Ascending aorta (tissue), 2 donors: ENCODE measurements at regions not wholly inside any gene's neighbourhood (a gene's known extent, or its start where the extent isn't known, plus 50 kb on each side); places are given as distances from the start of the nearest gene placed in this dataset.

ENCODE experiments used
- DNase-seq, 2 donors: peaks; one replicate each; pipeline ENCODE4 v3.0.0-alpha.2; 2019; ENCODE audit warnings: low spot score in 2 of 2
- H3K27ac ChIP-seq, 2 donors: fragments of 200-600 bp; sonication (generic); one replicate each; pipeline ENCODE4 v1.5.1; 2016 to 2017; ENCODE audit warnings: mild to moderate bottlenecking in 1 of 2
- H3K27me3 ChIP-seq: fragments of 200-600 bp; sonication (generic); one replicate; pipeline ENCODE4 v1.5.1; 2017
- H3K36me3 ChIP-seq, 2 donors: fragments of 200-600 bp; sonication (generic); one replicate each; pipeline ENCODE4 v1.5.1; 2016
- H3K4me1 ChIP-seq, 2 donors: fragments of 200-600 bp; sonication (generic); one replicate each; pipeline ENCODE4 v1.5.1; 2016 to 2017; ENCODE audit warnings: mild to moderate bottlenecking in 1 of 2
- H3K4me3 ChIP-seq, 2 donors: fragments of 200-600 bp; sonication (generic); one replicate each; pipeline ENCODE4 v1.5.1; 2016 to 2017; ENCODE audit warnings: mild to moderate bottlenecking in 1 of 2
- H3K9me3 ChIP-seq, 2 donors: fragments of 200-600 bp; sonication (generic); one replicate each; pipeline ENCODE4 v1.5.1; 2016
- intact Hi-C: fragments of 100-400 bp; cut with DNase I; formaldehyde crosslinking; loops from one replicate; pipeline ENCODE4 v1.15.1; 2023
- TF ChIP-seq, protein P1 (sequence below), 3 experiments: fragments of 200-600 bp in 2 of 3; fragments of 450-650 bp in 1 of 3; sonication (generic) in 2 of 3; IDR thresholded peaks; one replicate each; pipeline ENCODE4 v1.5.1; 2016 to 2019; ENCODE audit warnings: antibody characterized with exemption in 3 of 3, mild to moderate bottlenecking in 1 of 3, moderate library complexity in 1 of 3

DNA sequence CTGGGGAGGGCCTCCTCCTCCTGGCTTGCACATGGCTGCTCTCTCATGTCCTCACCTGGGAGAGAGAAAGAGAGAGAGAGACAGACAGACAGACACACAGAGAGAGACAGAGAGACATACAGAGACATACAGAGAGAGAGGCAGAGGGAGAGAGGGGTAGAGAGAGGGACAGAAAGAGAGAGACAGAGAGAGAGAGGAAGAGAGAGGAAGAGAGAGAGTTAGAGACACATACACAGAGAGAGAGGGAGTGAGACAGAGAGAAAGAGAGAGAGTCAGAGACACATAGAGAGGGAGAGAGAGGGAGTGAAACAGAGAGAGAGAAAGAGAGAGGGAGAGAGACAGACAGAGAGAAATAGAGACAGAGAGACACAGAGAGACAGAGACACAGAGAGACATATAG lies 103.6 kb upstream of the ESRRB start:
- no peak for DNase-seq
- Histone ChIP-seq H3K9me3 (no peaks in the 10 kb centered on the region), H3K4me1 (peaks cover 0 to 1% of the 10 kb centered on the region in 2 donors), H3K4me3 (no peak overlapping the region), H3K36me3 (no peaks in the 10 kb centered on the region), H3K27me3 (no peaks in the 10 kb centered on the region), H3K27ac (no peak overlapping the region)
- intact Hi-C loops = no loop called here
- TF ChIP-seq, protein P1, sequence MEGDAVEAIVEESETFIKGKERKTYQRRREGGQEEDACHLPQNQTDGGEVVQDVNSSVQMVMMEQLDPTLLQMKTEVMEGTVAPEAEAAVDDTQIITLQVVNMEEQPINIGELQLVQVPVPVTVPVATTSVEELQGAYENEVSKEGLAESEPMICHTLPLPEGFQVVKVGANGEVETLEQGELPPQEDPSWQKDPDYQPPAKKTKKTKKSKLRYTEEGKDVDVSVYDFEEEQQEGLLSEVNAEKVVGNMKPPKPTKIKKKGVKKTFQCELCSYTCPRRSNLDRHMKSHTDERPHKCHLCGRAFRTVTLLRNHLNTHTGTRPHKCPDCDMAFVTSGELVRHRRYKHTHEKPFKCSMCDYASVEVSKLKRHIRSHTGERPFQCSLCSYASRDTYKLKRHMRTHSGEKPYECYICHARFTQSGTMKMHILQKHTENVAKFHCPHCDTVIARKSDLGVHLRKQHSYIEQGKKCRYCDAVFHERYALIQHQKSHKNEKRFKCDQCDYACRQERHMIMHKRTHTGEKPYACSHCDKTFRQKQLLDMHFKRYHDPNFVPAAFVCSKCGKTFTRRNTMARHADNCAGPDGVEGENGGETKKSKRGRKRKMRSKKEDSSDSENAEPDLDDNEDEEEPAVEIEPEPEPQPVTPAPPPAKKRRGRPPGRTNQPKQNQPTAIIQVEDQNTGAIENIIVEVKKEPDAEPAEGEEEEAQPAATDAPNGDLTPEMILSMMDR (IDR thresholded peaks at IDR 0.05) = no peak

DNA sequence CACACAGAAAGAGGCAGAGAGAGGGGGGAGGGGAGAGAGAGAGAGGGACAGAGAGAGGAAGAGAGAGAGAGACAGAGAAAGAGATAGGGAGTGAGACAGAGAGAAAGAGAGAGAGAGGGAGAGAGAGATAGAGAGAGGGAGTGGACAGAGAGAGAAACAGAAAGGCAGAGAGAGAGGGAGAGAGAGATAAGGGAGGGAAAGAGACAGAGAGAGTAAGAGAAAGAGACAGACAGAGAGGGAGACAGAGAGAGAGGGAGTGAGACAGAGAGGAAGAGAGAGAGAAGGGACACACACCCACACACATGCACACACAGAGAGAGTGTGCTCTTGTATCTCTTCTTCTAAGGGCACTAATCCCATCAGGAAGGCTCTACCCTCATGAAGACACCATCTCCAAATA lies 103.2 kb upstream of the ESRRB start:
- no peaks in the 10 kb centered on the region for H3K4me1 ChIP-seq
- no peaks in the 10 kb centered on the region for H3K36me3 ChIP-seq
- TF ChIP-seq, protein P1 (IDR thresholded peaks at IDR 0.05) = no peak
- no peaks in the 10 kb centered on the region for H3K27me3 ChIP-seq
- DNase-seq = no peak
- no peak overlapping the region for H3K27ac ChIP-seq
- intact Hi-C loops = no loop called here
- no peak overlapping the region for H3K4me3 ChIP-seq
- no peaks in the 10 kb centered on the region for H3K9me3 ChIP-seq

DNA sequence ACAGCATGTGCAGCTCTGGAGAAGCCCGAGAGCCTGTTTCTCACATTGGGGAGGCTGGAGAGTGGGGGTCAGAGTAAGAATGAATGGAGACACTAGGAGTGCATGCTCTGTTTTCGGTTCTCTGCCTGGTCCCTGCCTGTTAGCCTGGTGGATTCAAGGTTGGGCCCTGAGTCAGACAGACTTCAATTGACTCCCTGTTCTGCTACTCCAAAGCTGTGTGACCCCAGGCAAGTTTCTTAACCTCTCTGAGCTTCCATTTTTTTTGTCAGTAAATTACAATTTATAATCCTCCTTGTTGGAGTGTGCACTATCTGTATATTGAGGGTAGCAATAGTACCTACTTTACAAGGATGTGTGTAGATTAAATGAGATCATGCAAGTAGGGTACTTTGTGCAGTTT lies 102.6 kb upstream of the ESRRB start:
- TF ChIP-seq, protein P1 (IDR thresholded peaks at IDR 0.05) = no peak
- intact Hi-C loops = no loop called here
- DNase-seq = no peak
- no peaks in the 10 kb centered on the region for H3K36me3 ChIP-seq
- H3K27me3 ChIP-seq = no peaks in the 10 kb centered on the region
- no peaks in the 10 kb centered on the region for H3K4me1 ChIP-seq
- H3K27ac ChIP-seq = no peak overlapping the region
- no peaks in the 10 kb centered on the region for H3K9me3 ChIP-seq
- H3K4me3 ChIP-seq = no peak overlapping the region

DNA sequence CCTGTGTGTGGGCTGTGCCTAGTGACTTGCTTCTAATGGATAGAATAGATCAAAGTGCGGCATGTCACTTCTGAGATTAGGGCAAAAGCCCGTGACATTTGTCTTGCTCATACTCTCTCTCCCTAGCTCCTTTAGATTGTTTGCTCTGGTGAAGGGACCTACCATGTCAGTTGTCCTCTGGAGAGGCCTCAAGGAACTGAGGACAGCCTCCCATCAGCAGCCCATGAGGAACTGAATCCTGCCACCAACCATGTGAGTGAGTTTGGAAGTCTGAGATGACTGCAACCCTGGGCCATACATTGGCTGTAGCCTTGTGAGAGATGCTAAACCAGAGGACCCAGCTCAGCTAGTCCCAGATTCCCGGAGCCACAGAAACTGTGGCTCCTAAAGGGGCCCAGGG lies 101.6 kb upstream of the ESRRB start:
- Histone ChIP-seq H3K36me3 (no peaks in the 10 kb centered on the region), H3K27me3 (no peaks in the 10 kb centered on the region), H3K9me3 (no peaks in the 10 kb centered on the region), H3K4me3 (no peak overlapping the region), H3K4me1 (no peaks in the 10 kb centered on the region), H3K27ac (no peak overlapping the region)
- intact Hi-C loops = no loop called here
- TF ChIP-seq, protein P1 (IDR thresholded peaks at IDR 0.05) = no peak
- no peak for DNase-seq

DNA sequence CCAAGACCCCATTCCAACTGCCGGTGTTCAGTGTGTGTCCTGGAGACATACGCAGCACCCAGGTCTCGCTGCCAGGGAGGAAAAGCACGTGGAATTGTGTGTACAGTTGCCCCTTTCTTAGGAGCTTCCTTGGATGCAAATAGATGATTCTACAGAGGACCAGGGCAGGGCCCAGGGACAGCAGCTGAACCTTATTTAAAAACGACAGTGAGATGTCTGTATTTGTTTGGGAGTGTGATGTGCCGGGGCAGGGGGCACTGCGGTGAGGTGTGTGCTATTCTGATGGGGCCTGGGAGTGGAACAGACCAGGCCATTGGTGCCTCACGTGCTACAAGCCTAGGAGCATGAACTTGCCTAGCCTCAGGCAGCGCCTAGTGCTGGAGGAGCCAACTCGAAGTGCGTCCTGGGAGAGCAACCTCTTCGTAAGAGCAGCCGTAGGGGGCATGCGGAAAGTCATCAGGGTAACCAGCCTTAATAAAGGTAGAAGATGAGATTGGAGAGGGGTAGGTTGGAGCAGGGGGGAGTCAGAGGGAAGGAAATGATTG lies 98.3 kb upstream of the ESRRB start:
- no peak overlapping the region for H3K4me3 ChIP-seq
- no peaks in the 10 kb centered on the region for H3K36me3 ChIP-seq
- intact Hi-C loops = no loop called here
- H3K27me3 ChIP-seq = no peaks in the 10 kb centered on the region
- H3K9me3 ChIP-seq = no peaks in the 10 kb centered on the region
- H3K27ac ChIP-seq = no peak overlapping the region
- no peaks in the 10 kb centered on the region for H3K4me1 ChIP-seq
- no peak for DNase-seq
- TF ChIP-seq, protein P1 (IDR thresholded peaks at IDR 0.05) = no peak

DNA sequence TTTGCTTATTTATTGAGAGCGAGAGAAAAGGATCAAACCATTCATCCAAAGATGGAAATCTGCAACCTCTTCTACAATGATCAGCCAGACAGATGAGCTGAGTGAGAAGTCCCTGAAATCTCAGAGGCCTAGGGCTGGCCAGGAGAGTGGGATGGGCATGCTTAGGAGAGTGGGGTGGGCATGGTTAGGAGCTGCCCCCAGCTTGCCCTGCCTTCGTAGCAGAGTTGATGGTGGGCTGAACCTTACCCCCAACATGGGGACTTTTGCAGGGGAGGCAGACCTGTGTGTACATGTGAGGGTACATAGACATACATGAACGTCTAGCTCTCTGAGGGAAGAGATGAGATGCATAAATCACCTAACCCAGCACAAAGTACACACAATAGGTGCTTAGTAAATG lies 95.7 kb upstream of the ESRRB start:
- H3K36me3 ChIP-seq = no peaks in the 10 kb centered on the region
- TF ChIP-seq, protein P1 (IDR thresholded peaks at IDR 0.05) = no peak
- intact Hi-C loops = no loop called here

More for the DNA sequence above, 95.7 kb upstream of the ESRRB start:
- no peak for DNase-seq
- no peak overlapping the region for H3K27ac ChIP-seq
- no peaks in the 10 kb centered on the region for H3K27me3 ChIP-seq
- H3K9me3 ChIP-seq = no peaks in the 10 kb centered on the region
- no peaks in the 10 kb centered on the region for H3K4me1 ChIP-seq
- no peak overlapping the region for H3K4me3 ChIP-seq
